A673 (cell line): ENCODE measurements at regions not wholly inside any gene's neighbourhood (a gene's known extent, or its start where the extent isn't known, plus 50 kb on each side); places are given as distances from the start of the nearest gene placed in this dataset.

Experiments used
- BruUV-seq: library from RNA; stranded (reverse); fragments of 400-500 nt; replicated peaks from 2 replicates; lab custom pipeline; 2021; lab: Mats Ljungman, UMichigan
- CTCF ChIA-PET: fragments of 300-600 bp; sonication (Branson Sonifier 250); formaldehyde crosslinking; loops from one replicate; lab custom pipeline; 2022; ENCODE audit warnings: antibody characterized with exemption; lab: Charles Lee
- POLR2A ChIA-PET: fragments of 300-600 bp; sonication (Branson Sonifier 250); formaldehyde crosslinking; loops from one replicate; lab custom pipeline; 2022; ENCODE audit warnings: antibody characterized with exemption; ENCODE audit not compliant: low non-redundant PET; lab: Charles Lee
- DNase-seq: peaks from one replicate; pipeline ENCODE4 v3.0.0-alpha.2; 2015; ENCODE audit warnings: low spot score
- H3K27ac ChIP-seq: fragments of 200-600 bp; sonication (generic); 2 replicates; pipeline ENCODE4 v1.5.1; 2016; ENCODE audit warnings: mixed run types, low read depth, mild to moderate bottlenecking, mixed read lengths, antibody characterized with exemption, low read length; ENCODE audit not compliant: poor library complexity, severe bottlenecking
- H3K27me3 ChIP-seq: fragments of 200-600 bp; sonication (generic); replicated peaks from 2 replicates; pipeline ENCODE4 v1.6.1; 2017; ENCODE audit warnings: mixed run types, low read depth, mild to moderate bottlenecking, mixed read lengths, antibody characterized with exemption, low read length; ENCODE audit not compliant: insufficient read depth, poor library complexity
- H3K36me3 ChIP-seq: fragments of 200-600 bp; sonication (generic); 2 replicates; pipeline ENCODE4 v1.6.1; 2016; ENCODE audit warnings: mixed run types, mild to moderate bottlenecking, mixed read lengths, antibody characterized with exemption, low read length; ENCODE audit not compliant: insufficient read depth, poor library complexity, severe bottlenecking
- H3K4me1 ChIP-seq: fragments of 200-600 bp; sonication (generic); 2 replicates; pipeline ENCODE4 v1.6.1; 2017; ENCODE audit warnings: mixed run types, mild to moderate bottlenecking, mixed read lengths, antibody characterized with exemption, low read length; ENCODE audit not compliant: insufficient read depth, poor library complexity, severe bottlenecking
- H3K4me3 ChIP-seq: fragments of 200-600 bp; sonication (generic); 2 replicates; pipeline ENCODE4 v1.5.1; 2016; ENCODE audit warnings: low read depth, mixed run types, mild to moderate bottlenecking, mixed read lengths, low read length; ENCODE audit not compliant: poor library complexity, severe bottlenecking
- H3K9me3 ChIP-seq: fragments of 200-600 bp; sonication (generic); 2 replicates; pipeline ENCODE4 v1.6.1; 2016; ENCODE audit warnings: mixed run types, low read depth, mild to moderate bottlenecking, mixed read lengths, antibody characterized with exemption, low read length; ENCODE audit not compliant: poor library complexity, severe bottlenecking
- CTCF ChIP-seq: fragments of 300-800, 200-600 bp; sonication (generic); conservative IDR thresholded peaks from 2 replicates; pipeline ENCODE4 v1.5.1; 2017; ENCODE audit warnings: low read depth, mild to moderate bottlenecking, antibody characterized with exemption, low read length, moderate library complexity, mixed read lengths
- EZH2 ChIP-seq: fragments of 200-600 bp; sonication (generic); IDR thresholded peaks from 2 replicates; pipeline ENCODE4 v1.6.1; 2017; ENCODE audit warnings: borderline replicate concordance, low read depth, mild to moderate bottlenecking, mixed read lengths, antibody characterized with exemption, low read length; ENCODE audit not compliant: poor library complexity, severe bottlenecking
- intact Hi-C: fragments of 100-400 bp; cut with micrococcal nuclease; formaldehyde crosslinking; loops from one replicate; pipeline ENCODE4 v1.10.0; 2022; ENCODE audit not compliant: unreplicated experiment

- intact Hi-C loops: no loop called here
- BruUV-seq: no TSS peak
These were observed 72.2 kb upstream of the SLC4A10 start for GRCh38 chr2:161552015-161552414.

GRCh38 chr2:161555826-161556225, 68.4 kb upstream of the SLC4A10 start:
- intact Hi-C loops: loop anchor here (5.0 kb wide), 1 partner anchor 324 kb away; no protein-coding TSS in a partner anchor
- no TSS peak for BruUV-seq
- ChIA-PET CTCF (no interaction called here), POLR2A (no interaction called here)
- no peak for DNase-seq
- Histone ChIP-seq H3K36me3 (no peaks in the 10 kb centered on the region), H3K9me3 (no peaks in the 10 kb centered on the region), H3K27me3 (no peaks in the 10 kb centered on the region), H3K27ac (no peak overlapping the region), H3K4me1 (no peaks in the 10 kb centered on the region), H3K4me3 (no peak overlapping the region)
- TF ChIP-seq EZH2 (no peak), CTCF (no peak)

More at GRCh38 chr2:161552015-161552414, 72.2 kb upstream of the SLC4A10 start:
- DNase-seq: no peak
- TF ChIP-seq CTCF (no peak), EZH2 (no peak)
- ChIA-PET CTCF (no interaction called here), POLR2A (no interaction called here)
- no peaks in the 10 kb centered on the region for H3K4me1 ChIP-seq
- no peaks in the 10 kb centered on the region for H3K9me3 ChIP-seq
- H3K27me3 ChIP-seq: no peaks in the 10 kb centered on the region
- H3K36me3 ChIP-seq: no peaks in the 10 kb centered on the region
- H3K27ac ChIP-seq: no peak overlapping the region
- no peak overlapping the region for H3K4me3 ChIP-seq

GRCh38 chr2:161556440-161556839, 67.8 kb upstream of the SLC4A10 start:
- H3K4me3 ChIP-seq: no peak overlapping the region
- H3K4me1 ChIP-seq: no peaks in the 10 kb centered on the region
- intact Hi-C loops: loop anchor here (5.0 kb wide), 1 partner anchor 324 kb away; no protein-coding TSS in a partner anchor
- H3K9me3 ChIP-seq: no peaks in the 10 kb centered on the region
- TF ChIP-seq CTCF (peak; percentile 48; the same call in 1 of the 2 replicates), EZH2 (no peak)
- ChIA-PET CTCF (no interaction called here), POLR2A (no interaction called here)
- DNase-seq: peak; percentile 41
- H3K27ac ChIP-seq: no peak overlapping the region
- no peaks in the 10 kb centered on the region for H3K36me3 ChIP-seq
- BruUV-seq: no TSS peak
- no peaks in the 10 kb centered on the region for H3K27me3 ChIP-seq
